ENCODE measurements at regions not wholly inside any gene's neighbourhood (a gene's known extent, or its start where the extent isn't known, plus 50 kb on each side); places are given as distances from the start of the nearest gene placed in this dataset.

DNA sequence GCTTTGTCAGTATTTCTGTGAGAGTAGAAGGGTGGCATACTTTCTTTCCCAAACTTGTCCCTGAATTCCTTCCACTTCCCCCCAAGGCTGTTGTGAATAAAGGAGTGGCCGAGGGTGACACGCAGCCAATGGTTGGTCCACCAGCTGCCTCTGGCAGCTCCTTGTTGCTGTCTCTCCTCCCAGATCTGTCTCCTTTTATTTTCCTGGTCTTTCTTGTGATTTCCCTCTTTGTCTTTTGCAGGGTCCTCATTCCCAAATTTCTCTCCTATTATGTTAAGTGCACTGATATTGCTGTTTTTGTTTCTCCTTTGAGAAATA lies 137.5 kb upstream of the HMHB1 start:
- no peak for DNase-seq (ENCODE audit: low read depth in 2 of 2)
- H3K4me3 ChIP-seq (replicated peaks in 1 of 2; ENCODE audit: low read depth in 2 of 2, low read length in 2 of 2): no peak overlapping the region
- TF ChIP-seq, protein P1, sequence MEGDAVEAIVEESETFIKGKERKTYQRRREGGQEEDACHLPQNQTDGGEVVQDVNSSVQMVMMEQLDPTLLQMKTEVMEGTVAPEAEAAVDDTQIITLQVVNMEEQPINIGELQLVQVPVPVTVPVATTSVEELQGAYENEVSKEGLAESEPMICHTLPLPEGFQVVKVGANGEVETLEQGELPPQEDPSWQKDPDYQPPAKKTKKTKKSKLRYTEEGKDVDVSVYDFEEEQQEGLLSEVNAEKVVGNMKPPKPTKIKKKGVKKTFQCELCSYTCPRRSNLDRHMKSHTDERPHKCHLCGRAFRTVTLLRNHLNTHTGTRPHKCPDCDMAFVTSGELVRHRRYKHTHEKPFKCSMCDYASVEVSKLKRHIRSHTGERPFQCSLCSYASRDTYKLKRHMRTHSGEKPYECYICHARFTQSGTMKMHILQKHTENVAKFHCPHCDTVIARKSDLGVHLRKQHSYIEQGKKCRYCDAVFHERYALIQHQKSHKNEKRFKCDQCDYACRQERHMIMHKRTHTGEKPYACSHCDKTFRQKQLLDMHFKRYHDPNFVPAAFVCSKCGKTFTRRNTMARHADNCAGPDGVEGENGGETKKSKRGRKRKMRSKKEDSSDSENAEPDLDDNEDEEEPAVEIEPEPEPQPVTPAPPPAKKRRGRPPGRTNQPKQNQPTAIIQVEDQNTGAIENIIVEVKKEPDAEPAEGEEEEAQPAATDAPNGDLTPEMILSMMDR (IDR thresholded peaks at IDR 0.05; ENCODE audit: low read depth, low read length): no peak

DNA sequence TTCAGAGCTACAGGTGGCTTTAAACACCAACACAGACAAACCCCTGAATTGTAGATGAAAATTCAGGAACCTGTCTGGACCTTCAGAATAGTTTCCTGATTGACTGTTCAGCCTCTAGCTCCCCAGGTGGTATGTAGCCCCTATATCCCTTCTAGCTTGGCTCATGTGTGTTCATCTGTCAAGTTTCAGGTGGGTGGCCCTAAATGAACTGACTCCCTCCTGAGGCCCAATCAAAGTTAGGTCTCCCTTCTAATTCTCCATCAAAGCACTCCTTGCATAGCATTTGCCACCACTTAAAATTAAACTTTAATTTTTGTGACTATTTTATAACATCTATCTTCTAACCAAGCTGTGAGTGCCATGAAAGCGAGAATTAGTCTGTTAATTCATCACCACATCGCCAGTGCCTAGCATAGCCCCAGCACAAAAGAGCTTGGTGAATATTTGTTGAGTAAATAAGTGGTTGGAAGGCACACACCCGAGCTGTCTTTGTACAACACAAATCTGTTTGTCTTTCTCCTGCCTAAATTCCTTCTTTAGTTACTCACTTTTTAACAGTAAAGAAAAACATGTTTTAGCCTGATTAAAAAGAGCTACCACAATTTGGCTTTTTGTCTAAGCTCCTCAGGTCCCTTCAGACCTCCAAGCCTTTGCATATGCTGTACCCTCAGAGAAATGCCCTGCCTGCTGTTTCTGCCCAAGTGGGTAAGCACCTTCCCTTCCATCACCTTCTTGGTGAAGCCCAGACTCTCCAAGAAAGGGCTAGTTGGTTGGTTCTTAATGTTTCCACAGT lies 138.1 kb upstream of the HMHB1 start:
- no peak overlapping the region for H3K4me3 ChIP-seq (replicated peaks in 1 of 2; ENCODE audit: low read depth in 2 of 2, low read length in 2 of 2)

GRCh38 chr5:143672806-143673205 lies 139.2 kb upstream of the HMHB1 start:
- TF ChIP-seq, protein P1 (IDR thresholded peaks at IDR 0.05; ENCODE audit: low read depth, low read length): no peak
- DNase-seq (ENCODE audit: low read depth in 2 of 2): no peak
- no peak overlapping the region for H3K4me3 ChIP-seq (replicated peaks in 1 of 2; ENCODE audit: low read depth in 2 of 2, low read length in 2 of 2)

More for the DNA sequence above, 138.1 kb upstream of the HMHB1 start:
- peak in 1 of 2 donors; percentile 36 for DNase-seq (ENCODE audit: low read depth in 2 of 2)
- TF ChIP-seq, protein P1 (IDR thresholded peaks at IDR 0.05; ENCODE audit: low read depth, low read length): no peak

GRCh38 chr5:143671674-143672569 lies 140.0 kb upstream of the HMHB1 start:
- H3K4me3 ChIP-seq (replicated peaks in 1 of 2; ENCODE audit: low read depth in 2 of 2, low read length in 2 of 2): no peak overlapping the region
- TF ChIP-seq, protein P1 (IDR thresholded peaks at IDR 0.05; ENCODE audit: low read depth, low read length): no peak
- DNase-seq (ENCODE audit: low read depth in 2 of 2): no peak

DNA sequence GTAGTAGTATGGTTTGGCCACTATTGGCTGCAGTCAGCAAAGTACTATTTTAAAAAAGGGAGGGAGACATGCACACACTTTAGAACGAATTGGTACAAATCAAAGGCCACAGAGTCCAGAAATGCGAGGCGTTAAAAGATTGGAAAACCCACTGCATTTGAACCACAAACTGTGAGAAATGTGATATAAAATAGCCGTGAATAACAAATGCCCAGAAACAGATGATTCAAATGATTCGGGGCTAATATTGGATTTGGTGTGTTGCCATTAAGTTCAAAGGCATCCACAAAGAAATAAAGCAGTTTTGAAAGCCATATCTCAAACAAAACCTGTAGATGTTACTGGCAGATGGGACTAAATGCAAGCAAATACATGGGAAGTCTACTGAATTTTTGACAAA lies 140.9 kb upstream of the HMHB1 start:
- TF ChIP-seq, protein P1 (IDR thresholded peaks at IDR 0.05; ENCODE audit: low read depth, low read length): no peak
- H3K4me3 ChIP-seq (replicated peaks in 1 of 2; ENCODE audit: low read depth in 2 of 2, low read length in 2 of 2): no peak overlapping the region
- DNase-seq (ENCODE audit: low read depth in 2 of 2): no peak

DNA sequence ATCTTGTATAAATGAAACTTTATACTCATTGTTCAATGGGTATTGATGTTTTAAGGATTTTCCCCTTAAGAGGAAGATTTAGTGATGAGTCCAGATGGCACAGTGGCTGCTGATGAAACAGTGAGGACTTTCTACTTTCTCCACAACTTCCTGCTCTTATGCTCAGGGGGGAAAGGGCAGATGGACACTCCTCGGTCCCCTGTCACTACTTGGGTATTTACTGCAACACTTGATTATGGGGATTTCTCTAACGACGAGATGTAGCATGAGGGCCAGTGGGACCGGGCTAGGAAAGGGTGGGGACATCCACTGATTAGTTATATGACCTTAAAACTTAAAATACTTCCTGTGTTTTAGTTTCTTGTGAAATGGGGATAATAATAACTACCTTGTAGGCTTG lies 146.1 kb upstream of the HMHB1 start:
- no peak for DNase-seq (ENCODE audit: low read depth in 2 of 2)
- no peak overlapping the region for H3K4me3 ChIP-seq (replicated peaks in 1 of 2; ENCODE audit: low read depth in 2 of 2, low read length in 2 of 2)
- TF ChIP-seq, protein P1 (IDR thresholded peaks at IDR 0.05; ENCODE audit: low read depth, low read length): no peak

Measured in cardiac fibroblast (primary cell).